Limb (tissue), 2 donors: ENCODE measurements at regions not wholly inside any gene's neighbourhood (a gene's known extent, or its start where the extent isn't known, plus 50 kb on each side); places are given as distances from the start of the nearest gene placed in this dataset.
"Not testable (repeated sequence)": the region's sequence is repeated elsewhere in the genome, so short reads cannot be mapped to it uniquely, and the experiment has no call there.

Experiments
- DNase-seq, 2 donors: peaks; one replicate each; pipeline ENCODE4 v3.0.0-alpha.2; 2016; ENCODE audit errors: extremely low spot score in 2 of 2

DNA sequence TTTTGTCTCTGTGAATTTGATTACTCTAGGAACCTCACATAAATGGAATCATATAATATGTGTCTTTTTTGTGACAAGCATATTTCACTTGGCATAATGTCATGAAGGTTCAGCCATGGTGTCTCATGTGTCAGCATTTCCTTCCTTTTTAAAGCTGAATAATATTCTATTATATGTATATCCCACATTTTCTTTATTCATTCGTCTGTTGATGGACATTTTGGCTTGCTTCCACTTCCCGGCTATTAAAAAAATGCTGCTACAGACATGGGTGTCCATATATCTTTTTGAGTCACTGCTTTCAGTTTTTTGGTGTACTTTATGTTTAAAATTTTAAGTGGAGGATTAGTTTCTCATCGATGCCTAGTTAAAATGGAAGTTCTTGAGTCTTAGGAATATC lies 59.8 kb upstream of the C5orf63 start:
- no peak for DNase-seq

DNA sequence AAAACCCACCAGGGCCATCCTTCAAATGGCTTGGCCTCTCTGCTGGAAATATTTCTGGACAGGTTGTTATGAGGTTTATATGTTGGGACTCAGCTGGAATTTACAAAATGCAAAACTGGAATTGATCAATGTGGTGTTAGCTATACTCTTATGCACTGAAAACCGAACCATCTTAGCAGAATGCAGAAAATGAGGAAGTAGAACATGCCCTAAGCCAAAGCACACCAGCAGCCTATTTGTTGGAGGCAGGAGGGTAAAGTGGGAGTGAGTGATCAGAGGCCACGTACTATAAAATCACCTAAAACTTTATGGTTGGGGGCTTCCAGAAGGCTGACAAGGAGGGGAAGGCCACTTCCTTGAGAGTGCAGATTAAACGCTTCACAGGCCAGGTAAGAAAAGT lies 63.6 kb upstream of the C5orf63 start:
- no peak for DNase-seq

DNA sequence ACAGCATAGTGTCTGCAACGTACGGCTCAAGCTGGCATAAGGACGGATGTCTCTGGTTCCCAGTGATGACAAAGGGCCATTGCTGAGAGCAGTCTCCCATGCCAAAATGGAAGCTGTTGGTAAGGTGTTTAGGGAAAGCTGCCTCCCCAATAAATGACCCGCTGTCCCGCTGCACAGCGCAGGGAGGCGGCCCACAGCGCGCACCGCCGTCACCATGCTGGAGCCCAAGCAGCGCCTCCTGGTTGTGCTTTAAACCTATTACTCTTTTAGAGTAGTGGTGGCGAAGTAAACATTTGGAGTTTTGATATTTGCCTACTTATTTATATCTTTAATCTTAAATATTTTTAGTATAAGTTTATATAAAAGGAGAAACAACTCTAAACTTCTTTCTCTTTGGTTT lies 70.4 kb upstream of the C5orf63 start:
- DNase-seq, result no peak

DNA sequence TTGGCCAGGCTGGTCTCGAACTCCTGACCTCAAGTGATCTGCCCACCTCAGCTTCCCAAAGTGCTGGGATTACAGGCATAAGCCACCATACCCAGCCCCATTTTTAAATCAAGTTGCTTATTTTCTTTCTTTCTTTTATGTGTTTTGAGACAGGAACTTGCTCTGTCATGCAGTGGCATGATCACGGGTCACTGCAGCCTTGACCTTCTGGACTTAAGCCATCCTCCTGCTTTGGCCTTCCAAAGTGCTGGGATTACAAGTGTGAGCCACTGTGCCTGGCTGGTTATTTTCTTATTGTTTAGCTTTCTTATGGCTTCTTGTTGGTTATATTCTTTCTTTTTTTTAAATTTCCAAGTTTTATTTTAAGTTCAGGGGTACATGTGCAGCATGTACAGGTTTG lies 79.7 kb upstream of the C5orf63 start:
- no peak for DNase-seq

DNA sequence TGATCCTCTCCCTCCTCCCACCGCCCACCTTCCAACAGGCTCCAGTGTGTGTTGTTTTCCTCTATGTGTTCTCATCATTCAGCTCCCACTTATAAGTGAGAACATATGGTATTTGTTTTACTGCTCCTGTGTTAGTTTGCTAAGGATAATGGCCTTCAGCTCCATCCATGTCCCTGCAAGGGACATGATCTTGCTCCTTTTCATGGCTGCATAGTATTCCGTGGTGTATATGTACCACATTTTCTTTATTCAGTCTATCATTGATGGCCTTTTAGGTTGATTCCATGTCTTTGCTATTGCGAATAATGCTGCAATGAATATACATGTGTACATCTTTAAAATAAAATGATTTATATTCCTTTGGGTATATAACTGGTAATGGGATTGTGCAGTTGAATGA lies 80.2 kb upstream of the C5orf63 start:
- DNase-seq, result no peak

DNA sequence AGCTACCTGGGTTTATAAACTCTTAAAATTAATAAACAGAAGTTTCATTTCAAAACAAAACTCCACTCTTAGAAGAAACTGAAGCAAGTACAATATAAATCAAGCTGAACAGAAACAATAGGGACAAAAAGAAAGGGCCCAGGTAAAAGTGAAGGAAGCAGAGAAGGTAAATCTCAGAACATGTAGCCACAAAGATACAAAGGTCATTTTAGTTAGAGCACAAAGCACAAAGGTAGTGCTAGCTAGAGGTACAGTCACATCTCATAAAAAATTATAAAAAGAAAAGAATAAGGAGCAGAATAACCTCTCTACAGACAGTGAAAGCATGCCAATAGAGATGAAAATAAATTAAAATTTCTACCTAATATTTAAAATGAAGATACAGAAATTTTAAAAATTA lies 90.4 kb upstream of the C5orf63 start:
- DNase-seq, result no peak

DNA sequence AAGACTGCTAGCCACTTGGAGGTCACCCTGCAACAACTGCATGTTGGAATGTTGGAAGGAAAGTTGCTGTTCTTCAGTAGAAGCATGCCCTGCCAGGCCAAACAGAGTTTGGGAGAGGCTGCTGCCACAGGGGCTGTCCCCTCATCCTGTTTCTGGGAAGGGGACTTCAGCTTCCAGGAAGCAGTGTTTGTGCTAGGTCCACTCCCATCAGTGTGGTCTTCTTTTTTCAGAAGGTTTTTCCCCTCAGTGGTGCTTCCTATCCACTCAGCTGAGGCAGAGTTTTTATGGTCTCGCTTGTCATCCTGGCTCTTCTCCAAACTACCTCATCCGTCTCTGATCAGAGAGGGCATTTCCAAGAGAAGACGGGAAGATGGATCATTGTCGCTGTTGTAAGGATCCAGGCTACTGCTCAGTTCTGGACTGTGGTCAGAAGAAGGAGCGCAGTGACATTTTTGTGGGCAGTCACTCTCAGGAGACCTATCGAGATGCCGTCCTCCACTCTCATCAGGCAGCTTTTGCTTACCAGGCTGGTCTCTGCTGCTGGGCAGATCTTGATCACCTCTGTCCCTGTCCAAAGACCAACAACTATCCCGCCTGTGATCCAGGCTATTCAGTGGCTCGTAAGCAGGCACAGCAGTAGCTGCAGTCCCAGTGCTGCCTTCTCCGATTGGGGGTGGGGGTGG lies 97.8 kb upstream of the C5orf63 start:
- DNase-seq, result no peak

DNA sequence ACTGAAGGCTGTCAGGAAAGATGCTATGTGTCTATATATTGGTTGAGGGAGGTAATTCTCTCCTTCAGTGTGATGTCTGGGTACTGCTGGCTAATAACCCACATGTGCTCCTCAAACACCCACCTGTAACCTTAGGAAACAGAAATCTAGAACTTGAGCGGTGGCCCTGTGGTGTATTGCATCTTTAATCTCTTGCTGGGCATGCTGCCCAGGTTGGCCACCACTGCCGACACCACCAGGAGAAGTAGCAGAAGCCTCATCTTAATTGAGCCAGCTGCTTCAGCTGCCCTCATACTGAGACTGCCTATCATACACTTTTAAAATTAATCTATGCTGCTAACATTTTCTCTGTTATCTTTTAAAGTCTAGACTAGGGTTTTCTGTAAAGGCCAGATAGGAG lies 103.5 kb upstream of the C5orf63 start:
- no peak for DNase-seq

DNA sequence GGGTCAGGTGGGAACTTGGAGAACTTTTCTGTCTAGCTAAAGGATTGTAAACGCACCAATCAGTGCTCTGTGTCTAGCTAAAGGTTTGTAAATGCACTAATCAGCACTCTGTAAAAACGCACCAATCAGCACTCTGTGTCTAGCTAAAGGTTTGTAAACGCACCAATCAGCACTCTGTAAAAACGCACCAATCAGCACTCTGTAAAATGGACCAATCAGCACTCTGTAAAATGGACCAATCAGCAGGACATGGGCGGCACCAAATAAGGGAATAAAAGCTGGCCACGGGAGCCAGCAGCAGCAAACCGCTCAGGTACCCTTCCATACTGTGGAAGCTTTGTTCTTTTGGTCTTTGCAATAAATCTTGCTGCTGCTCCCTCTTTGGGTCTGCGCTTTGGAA lies 108.0 kb upstream of the MEGF10 start:
- not testable (repeated sequence) for DNase-seq

DNA sequence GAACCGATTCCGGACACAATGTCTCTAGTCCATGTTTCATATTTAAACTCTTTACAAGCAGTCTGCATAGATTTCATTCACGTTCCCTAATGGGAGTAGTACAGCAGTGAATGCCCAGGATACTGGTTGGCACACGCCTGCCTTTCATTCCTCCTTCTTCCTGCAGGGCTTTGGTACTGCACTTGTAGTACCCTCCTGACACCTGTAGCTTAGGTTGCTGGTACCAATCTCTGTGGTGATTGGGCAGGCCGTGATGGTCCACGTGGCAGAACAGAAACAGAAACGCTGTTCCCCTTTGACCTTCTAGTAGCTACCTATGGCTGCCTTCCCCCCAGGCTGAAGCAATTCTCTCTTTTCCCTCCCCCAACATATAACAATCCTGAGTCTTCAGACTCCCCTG lies 107.3 kb upstream of the MEGF10 start:
- no peak for DNase-seq

DNA sequence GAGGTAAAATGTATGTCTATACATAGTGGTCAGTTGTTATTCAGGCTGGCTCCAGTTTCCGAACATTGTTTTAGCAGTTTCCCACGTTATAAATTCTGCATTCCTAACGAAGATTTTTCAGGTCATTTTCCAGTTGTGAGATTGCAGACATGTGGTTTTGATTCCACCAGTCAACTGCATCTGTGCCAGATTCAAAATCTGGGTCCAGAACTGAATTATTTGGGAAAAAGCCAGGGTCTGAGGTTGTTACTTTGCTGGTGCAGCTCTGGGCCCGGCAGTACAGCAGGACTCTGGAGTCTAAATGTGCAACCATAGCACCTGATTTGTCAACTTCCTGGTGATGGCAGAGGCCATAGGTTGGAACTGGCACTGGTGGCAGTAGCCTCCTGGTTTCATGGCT lies 105.7 kb upstream of the MEGF10 start:
- DNase-seq, result peak in 1 of 2 donors; percentile 43

DNA sequence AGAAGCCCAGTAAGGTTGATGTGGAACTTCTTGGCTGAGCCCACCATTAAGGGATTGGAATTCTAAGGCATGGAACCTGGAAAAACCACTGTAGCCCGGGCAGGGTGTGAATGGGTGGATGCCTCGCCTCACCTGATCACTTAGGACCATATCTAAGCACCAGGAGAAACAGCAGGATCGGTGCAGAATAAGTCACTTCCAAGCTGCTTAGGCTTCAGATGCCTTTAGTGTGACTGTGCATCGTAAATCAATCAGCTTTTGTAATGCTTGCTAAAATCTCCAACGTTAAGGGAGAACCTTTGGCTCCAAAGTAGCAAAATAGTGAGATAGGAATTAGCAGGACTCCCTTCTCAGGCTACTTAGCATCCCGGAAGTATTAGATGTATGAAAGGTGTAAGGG lies 103.9 kb upstream of the MEGF10 start:
- DNase-seq, result no peak

DNA sequence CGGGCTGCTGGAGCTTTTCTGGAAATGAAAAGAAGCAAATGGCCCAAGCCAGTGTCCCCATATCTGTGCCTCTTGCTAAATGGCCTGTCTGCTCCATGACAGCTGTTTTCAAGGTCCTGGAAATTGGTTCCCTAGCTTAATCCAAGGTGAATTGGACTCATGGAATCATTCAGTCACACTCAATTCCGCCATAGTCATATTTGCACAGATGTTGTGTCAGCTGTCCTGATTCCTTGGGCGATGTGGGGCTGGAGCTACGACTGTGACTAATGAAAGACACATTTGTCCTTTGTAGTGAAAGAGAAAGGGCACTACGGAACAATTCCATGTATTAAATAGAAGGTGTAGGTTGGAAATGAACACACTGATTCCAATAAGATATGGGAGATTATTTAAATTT lies 102.9 kb upstream of the MEGF10 start:
- DNase-seq, result peak in 1 of 2 donors; percentile 51

DNA sequence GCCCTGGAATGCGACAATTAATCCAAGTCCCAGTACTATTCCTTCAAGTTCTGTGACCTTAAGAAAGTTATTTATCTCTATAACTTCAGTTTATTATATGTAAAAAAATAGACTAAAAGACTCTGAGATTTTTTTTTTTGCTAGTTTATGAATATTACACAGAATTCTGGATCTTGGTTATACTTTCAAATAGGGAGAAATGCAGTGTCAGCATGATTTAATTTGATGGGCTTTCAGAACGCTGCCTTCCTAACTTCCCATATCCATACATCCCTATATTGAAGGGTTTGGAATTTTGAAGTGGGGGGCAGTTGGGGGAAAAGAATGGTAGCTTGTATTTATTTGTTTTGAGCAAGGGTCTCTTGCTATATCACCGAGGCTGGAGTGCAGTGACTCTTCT lies 98.4 kb upstream of the MEGF10 start:
- no peak for DNase-seq

DNA sequence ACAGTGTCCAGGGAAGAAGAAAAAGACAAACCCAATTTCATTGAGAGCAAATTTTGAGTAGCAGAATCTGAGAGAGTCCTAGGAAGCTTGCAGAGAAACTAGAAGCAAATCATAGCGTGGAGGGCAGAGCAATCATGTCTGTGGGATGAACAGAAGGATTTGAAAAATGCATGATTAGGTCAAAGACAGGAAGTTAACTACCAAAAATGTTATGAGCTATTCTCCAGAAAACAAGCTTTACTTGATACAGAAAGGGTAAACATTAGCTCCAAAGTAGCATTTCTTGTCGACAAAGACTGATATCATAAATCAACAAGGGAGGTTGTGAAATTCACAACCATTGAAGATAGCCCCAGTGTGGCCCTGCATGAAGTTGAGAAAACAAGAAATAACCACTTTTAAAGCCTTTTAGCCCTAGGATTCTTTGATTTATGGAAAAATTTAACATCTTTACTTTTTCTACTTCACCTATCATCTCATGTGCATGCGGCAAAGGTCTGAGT lies 97.7 kb upstream of the MEGF10 start:
- no peak for DNase-seq

DNA sequence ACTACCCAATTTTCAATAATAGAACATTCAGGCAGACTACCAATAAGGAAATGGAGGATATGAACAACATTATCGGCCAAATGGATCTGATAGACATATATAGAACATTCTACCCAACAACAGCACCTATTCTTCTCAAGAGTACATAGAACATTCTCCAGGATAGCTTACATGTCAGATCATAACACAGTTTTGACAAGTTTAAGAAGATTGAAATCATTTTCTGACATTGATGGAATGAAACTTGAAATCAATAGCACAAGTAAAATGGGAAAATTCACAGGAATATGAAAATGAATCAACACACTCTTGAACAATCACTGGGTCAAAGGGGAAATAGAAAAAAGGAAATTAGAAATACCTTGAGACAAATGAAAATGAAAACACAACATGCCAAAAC lies 94.6 kb upstream of the MEGF10 start:
- no peak for DNase-seq

DNA sequence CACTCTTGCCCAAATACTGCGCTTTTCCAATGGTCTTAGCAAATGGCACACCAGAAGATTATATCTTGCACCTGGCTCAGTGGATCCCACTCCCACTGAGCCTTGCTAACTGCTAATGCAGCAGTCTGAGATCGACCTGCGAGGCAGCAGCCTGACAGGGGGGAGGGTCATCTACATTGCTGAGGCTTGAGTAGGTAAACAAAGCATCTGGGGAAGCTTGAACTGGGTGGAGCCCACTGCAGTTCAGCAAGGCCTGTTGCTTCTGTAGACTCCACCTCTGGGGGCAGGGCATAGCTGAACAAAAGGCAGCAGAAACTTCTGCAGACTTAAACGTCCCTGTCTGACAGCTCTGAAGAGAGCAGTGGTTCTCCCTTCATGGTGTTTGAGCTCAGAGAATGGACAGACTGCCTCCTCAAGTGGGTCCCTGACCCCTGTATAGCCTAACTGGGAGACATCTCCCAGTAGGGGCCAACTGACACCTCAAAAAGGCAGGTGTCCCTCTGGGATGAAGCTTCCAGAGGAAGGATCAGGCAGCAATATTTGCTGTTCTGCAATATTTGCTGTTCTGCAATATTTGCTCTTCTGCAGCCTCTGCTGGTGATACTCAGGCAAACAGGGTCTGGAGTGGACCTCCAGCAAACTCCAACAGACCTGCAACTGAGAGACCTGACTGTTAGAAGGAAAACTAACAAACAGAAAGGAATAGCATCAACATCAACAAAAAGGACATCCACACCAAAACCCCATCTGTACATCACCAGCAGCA lies 93.0 kb upstream of the MEGF10 start:
- DNase-seq, result not testable (repeated sequence)

DNA sequence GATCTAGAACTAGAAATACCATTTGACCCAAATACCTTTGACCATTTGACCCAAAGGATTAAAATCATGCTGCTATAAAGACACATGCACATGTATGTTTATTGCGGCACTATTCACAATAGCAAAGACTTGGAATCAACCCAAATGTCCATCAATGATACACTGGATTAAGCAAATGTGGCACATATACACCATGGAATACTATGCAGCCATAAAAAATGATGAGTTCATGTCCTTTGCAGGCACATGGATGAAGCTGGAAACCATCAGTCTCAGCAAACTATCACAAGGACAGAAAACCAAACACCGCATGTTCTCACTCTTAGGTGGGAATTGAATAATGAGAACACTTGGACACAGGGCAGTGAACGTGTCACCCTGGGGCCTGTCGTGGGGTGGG lies 87.9 kb upstream of the MEGF10 start:
- not testable (repeated sequence) for DNase-seq

DNA sequence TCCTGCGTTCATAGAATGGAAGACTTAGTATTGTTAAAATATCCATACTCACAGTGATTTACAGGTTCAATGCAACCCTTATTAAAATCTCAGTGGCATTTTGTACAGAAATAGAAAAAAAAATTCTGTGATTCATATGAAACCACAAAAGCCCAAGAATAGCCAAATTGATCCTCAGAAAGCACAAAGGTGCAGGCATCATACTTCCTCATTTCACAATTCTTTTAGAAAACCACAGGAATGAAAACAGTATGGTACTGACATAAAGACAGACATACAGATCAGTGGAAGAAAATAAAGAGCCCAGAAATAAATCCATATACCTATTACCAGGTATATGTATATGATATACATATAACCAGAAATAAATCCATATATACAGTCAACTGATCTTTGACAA lies 86.8 kb upstream of the MEGF10 start:
- DNase-seq, result no peak

DNA sequence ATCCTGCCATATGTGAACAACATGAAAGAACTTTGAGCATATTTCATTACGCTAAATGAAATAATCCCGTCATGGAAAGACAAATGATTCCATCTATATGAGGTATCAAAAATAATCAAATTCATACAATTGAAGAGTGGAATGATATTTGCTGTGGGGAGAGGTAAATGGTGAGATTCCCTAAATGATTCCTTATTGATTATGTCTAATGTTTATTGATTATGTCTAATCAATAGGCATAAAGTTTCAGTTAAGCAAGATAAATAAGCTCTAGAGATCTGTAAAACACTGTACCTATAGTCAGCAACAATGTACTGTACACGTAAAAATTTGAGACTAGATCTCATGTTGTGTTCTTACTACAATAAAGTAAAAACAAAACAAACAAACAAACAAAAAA lies 85.4 kb upstream of the MEGF10 start:
- no peak for DNase-seq

DNA sequence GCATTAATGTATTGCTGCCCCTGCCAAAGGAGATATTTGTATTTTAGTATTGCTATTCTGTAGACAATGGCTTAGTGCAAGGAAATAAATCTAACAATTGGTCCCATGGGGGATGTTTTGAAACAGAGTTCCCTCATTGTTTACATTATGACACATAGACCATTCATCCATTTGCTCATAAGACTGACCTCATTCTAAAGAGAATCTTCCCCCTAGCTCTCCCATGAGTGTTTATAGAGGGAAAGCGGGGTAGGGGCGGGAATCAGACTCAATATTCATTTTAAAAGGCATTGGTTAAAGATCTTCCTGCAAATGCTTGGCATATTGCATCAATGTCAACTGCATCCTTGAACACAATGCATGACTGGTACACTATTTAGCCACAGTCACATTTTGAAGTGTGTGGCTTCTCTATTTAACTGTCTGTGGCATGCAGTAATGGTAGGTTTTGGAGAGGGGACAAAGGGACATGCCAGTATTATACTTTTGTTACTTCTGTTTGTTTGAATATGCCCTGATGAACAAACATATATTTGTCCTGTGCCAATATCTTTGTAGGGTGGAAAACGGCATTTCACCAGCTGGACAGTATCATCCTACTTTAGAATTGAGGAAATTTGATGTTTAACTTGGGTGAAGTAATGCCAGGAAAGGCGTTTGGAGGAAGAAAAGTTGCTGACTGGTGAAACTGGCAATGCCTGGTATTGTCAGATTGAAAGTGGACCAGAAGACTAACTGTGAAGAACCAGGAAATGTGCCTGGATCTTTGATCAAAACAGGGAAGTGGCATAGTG lies 84.1 kb upstream of the MEGF10 start:
- DNase-seq, result peak in 1 of 2 donors; percentile 15

DNA sequence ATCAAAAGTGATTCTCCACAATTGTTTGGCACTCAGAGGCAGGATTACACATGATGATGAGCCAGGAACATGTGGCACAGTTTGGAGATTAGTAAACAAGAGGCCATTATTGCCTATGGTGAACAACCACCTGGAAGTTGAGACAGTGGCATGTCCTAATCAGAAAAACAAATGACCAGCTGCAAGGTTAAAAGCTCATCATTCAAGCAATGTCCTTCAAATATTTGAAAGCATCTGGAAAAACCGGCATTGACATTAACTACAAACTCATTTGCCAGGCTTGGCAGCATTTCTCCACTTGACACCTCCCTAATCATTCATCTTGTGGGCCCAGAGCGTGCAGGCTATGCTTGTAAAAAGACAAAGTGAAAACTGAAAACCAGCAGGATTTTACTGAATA lies 80.6 kb upstream of the MEGF10 start:
- DNase-seq, result no peak
